OCI-LY3 (cell line): ENCODE measurements at regions not wholly inside any gene's neighbourhood (a gene's known extent, or its start where the extent isn't known, plus 50 kb on each side); places are given as distances from the start of the nearest gene placed in this dataset.

Experiments used
- CTCF ChIP-seq: fragments of 200-600, 300-600 bp; sonication (generic); IDR thresholded peaks from 2 replicates; pipeline ENCODE4 v1.5.1; 2014; ENCODE audit warnings: antibody characterized with exemption, low read length, low read depth
- EZH2phosphoT487 ChIP-seq: fragments of 200-600 bp; shearing (Covaris generic); IDR thresholded peaks from 2 replicates; pipeline ENCODE4 v1.6.1; 2018; ENCODE audit warnings: antibody characterized with exemption, mixed run types, low read depth

- no peak for TF ChIP-seq CTCF
- no peak for TF ChIP-seq EZH2phosphoT487
These were observed 123.7 kb upstream of the CTBP2 start for GRCh38 chr10:125283836-125284614.
